ENCODE measurements at regions not wholly inside any gene's neighbourhood (a gene's known extent, or its start where the extent isn't known, plus 50 kb on each side); places are given as distances from the start of the nearest gene placed in this dataset.

DNA sequence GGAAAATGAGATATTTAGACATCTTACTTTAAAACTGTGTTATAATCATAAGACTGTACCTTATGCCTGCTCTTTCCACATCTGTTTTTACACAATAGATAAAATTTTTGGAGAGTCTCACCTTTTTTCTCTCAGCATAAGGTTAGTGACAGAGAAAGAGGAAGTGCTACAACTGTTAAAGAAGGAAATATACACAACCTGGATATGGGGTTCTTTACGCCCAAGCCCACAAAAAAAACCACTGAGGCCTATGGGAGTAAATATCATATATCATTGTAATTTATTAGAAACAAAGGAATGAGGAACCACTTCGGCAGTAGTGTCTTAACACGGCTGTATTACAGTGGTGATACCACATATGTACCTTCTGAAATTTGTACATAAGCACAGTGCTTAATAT, 265.9 kb upstream of the GK2 start:
- no peak overlapping the region for H3K4me3 ChIP-seq (replicated peaks in 1 of 2; ENCODE audit: low read depth in 2 of 2, low read length in 2 of 2)
- DNase-seq (ENCODE audit: low read depth in 2 of 2): no peak
- TF ChIP-seq, protein P1, sequence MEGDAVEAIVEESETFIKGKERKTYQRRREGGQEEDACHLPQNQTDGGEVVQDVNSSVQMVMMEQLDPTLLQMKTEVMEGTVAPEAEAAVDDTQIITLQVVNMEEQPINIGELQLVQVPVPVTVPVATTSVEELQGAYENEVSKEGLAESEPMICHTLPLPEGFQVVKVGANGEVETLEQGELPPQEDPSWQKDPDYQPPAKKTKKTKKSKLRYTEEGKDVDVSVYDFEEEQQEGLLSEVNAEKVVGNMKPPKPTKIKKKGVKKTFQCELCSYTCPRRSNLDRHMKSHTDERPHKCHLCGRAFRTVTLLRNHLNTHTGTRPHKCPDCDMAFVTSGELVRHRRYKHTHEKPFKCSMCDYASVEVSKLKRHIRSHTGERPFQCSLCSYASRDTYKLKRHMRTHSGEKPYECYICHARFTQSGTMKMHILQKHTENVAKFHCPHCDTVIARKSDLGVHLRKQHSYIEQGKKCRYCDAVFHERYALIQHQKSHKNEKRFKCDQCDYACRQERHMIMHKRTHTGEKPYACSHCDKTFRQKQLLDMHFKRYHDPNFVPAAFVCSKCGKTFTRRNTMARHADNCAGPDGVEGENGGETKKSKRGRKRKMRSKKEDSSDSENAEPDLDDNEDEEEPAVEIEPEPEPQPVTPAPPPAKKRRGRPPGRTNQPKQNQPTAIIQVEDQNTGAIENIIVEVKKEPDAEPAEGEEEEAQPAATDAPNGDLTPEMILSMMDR (IDR thresholded peaks at IDR 0.05; ENCODE audit: low read depth, low read length): no peak

GRCh38 chr4:79673377-79673776, 265.3 kb upstream of the GK2 start:
- no peak overlapping the region for H3K4me3 ChIP-seq (replicated peaks in 1 of 2; ENCODE audit: low read depth in 2 of 2, low read length in 2 of 2)
- no peak for DNase-seq (ENCODE audit: low read depth in 2 of 2)
- TF ChIP-seq, protein P1 (IDR thresholded peaks at IDR 0.05; ENCODE audit: low read depth, low read length): no peak

- TF ChIP-seq, protein P1 (IDR thresholded peaks at IDR 0.05; ENCODE audit: low read depth, low read length): no peak
These were observed 258.8 kb upstream of the GK2 start for GRCh38 chr4:79666875-79667274.

DNA sequence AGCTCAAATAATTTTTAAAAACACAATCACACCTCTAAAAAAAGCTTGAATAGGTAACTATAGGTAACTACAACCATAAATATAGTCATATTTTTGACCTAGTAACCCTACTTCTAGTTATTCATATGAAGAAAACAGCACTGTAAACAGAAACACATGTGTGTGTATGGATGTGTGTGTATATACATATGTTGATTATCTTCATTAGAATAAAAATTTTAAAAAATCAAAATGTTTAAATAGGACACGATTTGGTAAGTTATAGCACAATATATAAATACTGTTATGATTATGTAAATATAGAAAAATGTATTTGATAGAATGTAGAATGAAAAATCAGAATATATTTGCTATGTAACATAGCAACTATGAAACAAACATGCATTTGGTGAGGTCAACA, 258.1 kb upstream of the GK2 start:
- no peak overlapping the region for H3K4me3 ChIP-seq (replicated peaks in 1 of 2; ENCODE audit: low read depth in 2 of 2, low read length in 2 of 2)
- TF ChIP-seq, protein P1 (IDR thresholded peaks at IDR 0.05; ENCODE audit: low read depth, low read length): no peak
- no peak for DNase-seq (ENCODE audit: low read depth in 2 of 2)

More at GRCh38 chr4:79666875-79667274, 258.8 kb upstream of the GK2 start:
- H3K4me3 ChIP-seq (replicated peaks in 1 of 2; ENCODE audit: low read depth in 2 of 2, low read length in 2 of 2): no peak overlapping the region
- no peak for DNase-seq (ENCODE audit: low read depth in 2 of 2)

GRCh38 chr4:79663865-79664264, 255.8 kb upstream of the GK2 start:
- TF ChIP-seq, protein P1 (IDR thresholded peaks at IDR 0.05; ENCODE audit: low read depth, low read length): no peak
- H3K4me3 ChIP-seq (replicated peaks in 1 of 2; ENCODE audit: low read depth in 2 of 2, low read length in 2 of 2): no peak overlapping the region
- DNase-seq (ENCODE audit: low read depth in 2 of 2): no peak

- TF ChIP-seq, protein P1 (IDR thresholded peaks at IDR 0.05; ENCODE audit: low read depth, low read length): no peak
- no peak for DNase-seq (ENCODE audit: low read depth in 2 of 2)
- H3K4me3 ChIP-seq (replicated peaks in 1 of 2; ENCODE audit: low read depth in 2 of 2, low read length in 2 of 2): no peak overlapping the region
These were observed 255.1 kb upstream of the GK2 start for GRCh38 chr4:79663141-79663540.

- TF ChIP-seq, protein P1 (IDR thresholded peaks at IDR 0.05; ENCODE audit: low read depth, low read length): no peak
- H3K4me3 ChIP-seq (replicated peaks in 1 of 2; ENCODE audit: low read depth in 2 of 2, low read length in 2 of 2): no peak overlapping the region
- no peak for DNase-seq (ENCODE audit: low read depth in 2 of 2)
These were observed 254.6 kb upstream of the GK2 start for GRCh38 chr4:79662651-79663050.

All from cardiac fibroblast (primary cell).